HEK293T (cell line): ENCODE measurements at regions not wholly inside any gene's neighbourhood (a gene's known extent, or its start where the extent isn't known, plus 50 kb on each side); places are given as distances from the start of the nearest gene placed in this dataset.
A peak's percentile ranks its signal among the peaks of the same experiment; 100 is the strongest.

Experiments used
- CTCF ChIA-PET: fragments of 350-600 bp; formaldehyde crosslinking; extraction: SDS; loops from one replicate; lab custom pipeline; 2021; ENCODE audit warnings: antibody characterized with exemption, inconsistent platforms; lab: Yijun Ruan, JAX
- POLR2A ChIA-PET: fragments of 350-600 bp; formaldehyde crosslinking; extraction: SDS; loops from one replicate; lab custom pipeline; 2020; ENCODE audit warnings: antibody characterized with exemption, inconsistent platforms; lab: Yijun Ruan, JAX
- DNase-seq: peaks from one replicate; pipeline ENCODE4 v3.0.0; 2012; ENCODE audit warnings: mixed read lengths; ENCODE audit errors: extremely low spot score
- ARNT ChIP-seq: fragments of 450-650 bp; IDR thresholded peaks from 2 replicates; pipeline ENCODE4 v1.6.1; 2017; ENCODE audit warnings: mild to moderate bottlenecking
- BHLHE40 ChIP-seq: fragments of 450-650 bp; IDR thresholded peaks from 2 replicates; pipeline ENCODE4 v1.6.1; 2016; ENCODE audit warnings: mild to moderate bottlenecking, moderate library complexity, borderline replicate concordance
- CTBP1 ChIP-seq: fragments of 450-650 bp; IDR thresholded peaks from 2 replicates; pipeline ENCODE4 v1.6.1; 2016; ENCODE audit warnings: borderline replicate concordance
- ELF4 ChIP-seq: fragments of 450-650 bp; IDR thresholded peaks from 2 replicates; pipeline ENCODE4 v1.6.1; 2017; ENCODE audit warnings: antibody characterized with exemption
- FOXA1 ChIP-seq: fragments of 450-650 bp; IDR thresholded peaks from 2 replicates; pipeline ENCODE4 v1.6.1; 2016; ENCODE audit warnings: mild to moderate bottlenecking
- FOXK2 ChIP-seq: fragments of 450-650 bp; IDR thresholded peaks from 2 replicates; pipeline ENCODE4 v1.6.1; 2016; ENCODE audit warnings: mild to moderate bottlenecking
- FOXM1 ChIP-seq: fragments of 450-650 bp; IDR thresholded peaks from 2 replicates; pipeline ENCODE4 v1.6.1; 2017; ENCODE audit warnings: mild to moderate bottlenecking, borderline replicate concordance
- HDGF ChIP-seq: fragments of 450-650 bp; IDR thresholded peaks from 2 replicates; pipeline ENCODE4 v1.6.1; 2017; ENCODE audit warnings: antibody characterized with exemption, borderline replicate concordance
- L3MBTL2 ChIP-seq: fragments of 450-650 bp; conservative IDR thresholded peaks from 2 replicates; pipeline ENCODE4 v1.6.1; 2016; ENCODE audit warnings: mild to moderate bottlenecking
- LEF1 ChIP-seq: fragments of 450-650 bp; IDR thresholded peaks from 2 replicates; pipeline ENCODE4 v1.6.1; 2017; ENCODE audit warnings: mild to moderate bottlenecking, borderline replicate concordance
- NFRKB ChIP-seq: fragments of 450-650 bp; IDR thresholded peaks from 2 replicates; pipeline ENCODE4 v1.6.1; 2016; ENCODE audit warnings: mild to moderate bottlenecking, moderate library complexity
- SP1 ChIP-seq: fragments of 450-650 bp; IDR thresholded peaks from 2 replicates; pipeline ENCODE4 v1.6.1; 2017
- SUZ12 ChIP-seq: fragments of 450-650 bp; IDR thresholded peaks from 2 replicates; pipeline ENCODE4 v1.6.1; 2016; ENCODE audit warnings: mild to moderate bottlenecking
- TARDBP ChIP-seq: fragments of 450-650 bp; IDR thresholded peaks from 2 replicates; pipeline ENCODE4 v1.6.1; 2016
- ZNF384 ChIP-seq: fragments of 450-650 bp; IDR thresholded peaks from 2 replicates; pipeline ENCODE4 v1.6.1; 2016
- TF ChIP-seq, protein P1 (sequence below): fragments of 450-650 bp; IDR thresholded peaks from 2 replicates; pipeline ENCODE4 v1.6.1; 2016

- no peak for TF ChIP-seq TARDBP
- TF ChIP-seq ELF4 = no peak
- no peak for TF ChIP-seq SUZ12
- TF ChIP-seq L3MBTL2 = no peak
- no peak for DNase-seq
- POLR2A ChIA-PET = no interaction called here
- CTCF ChIA-PET = no interaction called here
Measured at GRCh38 chr3:74273091-74273490, 341.4 kb downstream of the CNTN3 start.

- DNase-seq = no peak
- CTCF ChIA-PET = no interaction called here
- TF ChIP-seq L3MBTL2 = no peak
- TF ChIP-seq, protein P1, sequence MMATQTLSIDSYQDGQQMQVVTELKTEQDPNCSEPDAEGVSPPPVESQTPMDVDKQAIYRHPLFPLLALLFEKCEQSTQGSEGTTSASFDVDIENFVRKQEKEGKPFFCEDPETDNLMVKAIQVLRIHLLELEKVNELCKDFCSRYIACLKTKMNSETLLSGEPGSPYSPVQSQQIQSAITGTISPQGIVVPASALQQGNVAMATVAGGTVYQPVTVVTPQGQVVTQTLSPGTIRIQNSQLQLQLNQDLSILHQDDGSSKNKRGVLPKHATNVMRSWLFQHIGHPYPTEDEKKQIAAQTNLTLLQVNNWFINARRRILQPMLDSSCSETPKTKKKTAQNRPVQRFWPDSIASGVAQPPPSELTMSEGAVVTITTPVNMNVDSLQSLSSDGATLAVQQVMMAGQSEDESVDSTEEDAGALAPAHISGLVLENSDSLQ = no peak
- TF ChIP-seq BHLHE40 = no peak
- TF ChIP-seq CTBP1 = no peak
- no peak for TF ChIP-seq TARDBP
- no peak for TF ChIP-seq ARNT
- TF ChIP-seq SUZ12 = no peak
- TF ChIP-seq FOXA1 = no peak
- no peak for TF ChIP-seq ELF4
- TF ChIP-seq SP1 = no peak
- no peak for TF ChIP-seq ZNF384
- TF ChIP-seq NFRKB = no peak
- no peak for TF ChIP-seq HDGF
- no peak for TF ChIP-seq FOXK2
- POLR2A ChIA-PET = no interaction called here
Measured at GRCh38 chr3:74271541-74271940, 342.9 kb downstream of the CNTN3 start.

- CTCF ChIA-PET = no interaction called here
- no peak for DNase-seq
- POLR2A ChIA-PET = no interaction called here
- TF ChIP-seq, protein P1 = no peak
- TF ChIP-seq CTBP1 = no peak
- TF ChIP-seq FOXA1 = no peak
- TF ChIP-seq SP1 = no peak
- no peak for TF ChIP-seq FOXK2
- no peak for TF ChIP-seq ARNT
- no peak for TF ChIP-seq TARDBP
- TF ChIP-seq SUZ12 = no peak
- TF ChIP-seq LEF1 = no peak
- no peak for TF ChIP-seq FOXM1
- no peak for TF ChIP-seq ELF4
- no peak for TF ChIP-seq BHLHE40
Measured at GRCh38 chr3:74269689-74270088, 344.8 kb downstream of the CNTN3 start.

DNA sequence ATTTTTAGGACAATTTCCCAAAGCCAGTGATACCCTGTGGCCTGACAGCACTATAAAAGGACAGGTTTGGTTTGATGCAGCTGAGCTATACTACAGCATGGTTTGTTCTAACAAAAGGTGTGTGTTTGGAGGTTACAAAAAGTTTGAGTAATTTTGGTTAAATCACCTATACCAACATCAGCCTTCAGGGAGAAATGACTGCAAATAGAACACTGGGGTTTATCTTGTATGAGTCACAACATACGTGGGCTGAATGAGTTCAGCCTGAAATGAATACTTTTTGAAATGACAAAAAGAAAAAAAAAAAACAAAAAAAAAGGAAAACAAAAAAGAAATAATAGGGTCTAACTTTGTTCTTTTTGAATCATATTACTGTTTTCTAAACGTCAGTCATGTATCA is 345.7 kb downstream of the CNTN3 start:
- POLR2A ChIA-PET = no interaction called here
- CTCF ChIA-PET = no interaction called here
- TF ChIP-seq, protein P1 = no peak
- TF ChIP-seq LEF1 (no peak), HDGF (no peak), ELF4 (no peak), NFRKB (no peak), CTBP1 (no peak), TARDBP (no peak), SUZ12 (no peak), L3MBTL2 (no peak), ZNF384 (no peak), SP1 (no peak), BHLHE40 (no peak), FOXA1 (no peak)
- DNase-seq = no peak

DNA sequence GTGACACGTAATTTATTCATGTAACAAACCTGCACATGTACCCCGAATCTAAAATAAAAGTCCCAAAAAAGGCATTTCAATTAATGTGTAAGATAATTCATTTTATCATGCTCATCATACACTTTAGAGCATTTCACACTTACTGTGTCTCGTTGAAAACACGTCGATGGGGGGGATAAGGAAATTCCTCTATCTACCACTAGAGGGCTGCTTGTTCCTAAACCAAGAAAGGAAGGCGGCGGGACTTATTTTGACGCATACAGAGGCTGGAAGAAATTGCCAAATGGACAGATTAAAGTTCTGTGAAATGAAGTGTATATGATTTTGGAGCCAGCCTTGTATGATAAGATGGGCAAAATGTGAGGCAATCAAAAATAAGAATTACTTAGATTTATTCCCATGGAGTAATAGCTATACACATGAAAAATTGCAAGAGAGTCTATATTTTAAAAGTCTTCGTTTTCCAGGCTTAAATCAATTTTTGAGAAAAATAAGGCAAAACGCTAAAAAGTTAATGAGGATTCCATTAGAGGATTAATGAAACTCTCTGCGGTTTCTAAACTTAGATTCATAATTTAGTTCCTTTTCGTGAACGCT is 346.8 kb downstream of the CNTN3 start:
- ChIA-PET CTCF (interaction anchor here (0.9 kb wide), 1 partner anchor 9 kb away, joined by 3 read pairs; no protein-coding TSS in a partner anchor), POLR2A (no interaction called here)
- DNase-seq = peak; percentile 29
- TF ChIP-seq SP1 = no peak
- no peak for TF ChIP-seq ARNT
- TF ChIP-seq, protein P1 = no peak
- no peak for TF ChIP-seq TARDBP
- no peak for TF ChIP-seq ZNF384
- no peak for TF ChIP-seq CTBP1
- TF ChIP-seq FOXK2 = no peak
- no peak for TF ChIP-seq SUZ12

DNA sequence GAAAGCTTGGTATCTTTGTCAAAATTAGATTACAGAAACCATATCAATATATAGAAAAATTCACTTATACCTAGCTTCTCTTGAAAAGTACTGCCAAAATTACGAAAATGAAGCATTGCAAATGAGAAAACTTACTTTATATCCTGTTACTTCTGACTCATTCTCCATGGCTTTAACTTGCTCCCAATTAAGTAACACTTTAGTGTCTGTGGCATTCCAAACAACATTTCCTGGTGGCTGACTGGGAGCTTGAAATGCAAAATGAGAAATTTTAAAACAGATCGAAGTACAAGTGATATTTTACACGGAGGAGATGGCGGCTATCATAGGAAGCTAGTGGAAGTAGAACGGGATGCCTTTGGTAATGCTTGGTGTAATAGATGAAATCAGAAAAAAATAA is 347.3 kb downstream of the CNTN3 start:
- POLR2A ChIA-PET = no interaction called here
- CTCF ChIA-PET = interaction anchor here (0.9 kb wide), 1 partner anchor 10 kb away, joined by 3 read pairs; no protein-coding TSS in a partner anchor
- TF ChIP-seq, protein P1 = no peak
- TF ChIP-seq ELF4 = no peak
- no peak for TF ChIP-seq NFRKB
- no peak for TF ChIP-seq SUZ12
- TF ChIP-seq BHLHE40 = no peak
- no peak for TF ChIP-seq HDGF
- TF ChIP-seq SP1 = no peak
- no peak for TF ChIP-seq FOXK2
- no peak for TF ChIP-seq ZNF384
- no peak for TF ChIP-seq FOXM1
- TF ChIP-seq TARDBP = no peak
- TF ChIP-seq CTBP1 = no peak
- TF ChIP-seq L3MBTL2 = no peak
- TF ChIP-seq LEF1 = no peak
- no peak for TF ChIP-seq ARNT
- TF ChIP-seq FOXA1 = no peak
- DNase-seq = no peak
